ENCODE measurements at regions not wholly inside any gene's neighbourhood (a gene's known extent, or its start where the extent isn't known, plus 50 kb on each side); places are given as distances from the start of the nearest gene placed in this dataset.

DNA sequence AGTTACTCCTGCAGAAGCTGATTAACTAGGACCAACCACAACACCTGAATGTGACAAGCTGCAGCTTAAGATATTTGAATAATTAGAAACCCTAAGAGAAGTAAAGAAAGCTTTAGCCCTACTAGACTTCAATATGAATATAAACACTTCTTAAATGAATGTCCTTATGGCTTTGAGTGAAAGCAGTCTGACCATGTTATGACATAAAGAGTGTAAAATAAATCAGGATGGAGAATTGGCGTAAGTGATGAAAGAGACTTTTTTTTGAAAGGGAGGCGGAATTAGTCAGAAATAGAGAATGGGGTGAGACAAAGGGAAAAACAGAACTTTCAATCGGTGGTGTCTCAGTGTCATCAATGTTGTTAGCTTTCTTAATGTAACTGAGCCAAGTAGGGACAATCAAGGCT, 117.2 kb upstream of the MAGEB16 start:
- Histone ChIP-seq H3K9me3 (no peaks in the 10 kb centered on the region), H3K4me1 (no peaks in the 10 kb centered on the region), H3K4me3 (ENCODE audit: low read depth, low read length) (no peak overlapping the region), H3K27me3 (no peaks in the 10 kb centered on the region), H3K36me3 (no peaks in the 10 kb centered on the region)
- DNase-seq = no peak
- no peak for TF ChIP-seq CTCF (IDR thresholded peaks at IDR 0.05; ENCODE audit: low read depth, low read length)

GRCh38 chrX:35682476-35682875, 115.7 kb upstream of the MAGEB16 start:
- H3K36me3 ChIP-seq = no peaks in the 10 kb centered on the region
- H3K27me3 ChIP-seq = no peaks in the 10 kb centered on the region
- no peak overlapping the region for H3K4me3 ChIP-seq (ENCODE audit: low read depth, low read length)
- no peak for DNase-seq
- H3K4me1 ChIP-seq = no peaks in the 10 kb centered on the region
- TF ChIP-seq CTCF (IDR thresholded peaks at IDR 0.05; ENCODE audit: low read depth, low read length) = no peak
- H3K9me3 ChIP-seq = no peaks in the 10 kb centered on the region

DNA sequence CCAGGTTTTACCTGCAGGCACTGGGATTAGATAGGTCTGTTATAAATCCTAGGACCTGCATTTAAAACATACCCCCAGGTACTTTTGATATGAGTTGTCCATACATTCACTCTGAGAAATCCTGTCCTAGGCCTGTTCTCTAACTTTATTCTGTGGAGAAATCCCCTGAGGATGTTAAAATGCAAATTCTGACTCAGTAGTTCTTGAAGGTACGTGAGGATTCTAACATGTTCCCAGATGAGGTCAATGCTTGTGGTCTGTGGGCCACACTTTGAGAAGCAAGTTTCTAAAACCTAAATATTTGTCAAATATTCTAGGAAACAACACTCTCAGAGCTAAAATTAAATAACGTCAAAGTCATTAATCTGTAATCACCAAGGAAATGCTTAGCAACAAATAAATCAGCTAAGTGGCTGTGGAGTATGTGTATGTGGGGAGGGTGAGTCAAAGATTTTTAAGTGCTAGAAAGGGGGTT, 101.3 kb upstream of the MAGEB16 start:
- Histone ChIP-seq H3K4me1 (no peaks in the 10 kb centered on the region), H3K9me3 (no peaks in the 10 kb centered on the region), H3K27me3 (no peaks in the 10 kb centered on the region), H3K4me3 (ENCODE audit: low read depth, low read length) (no peak overlapping the region), H3K36me3 (no peaks in the 10 kb centered on the region)
- no peak for TF ChIP-seq CTCF (IDR thresholded peaks at IDR 0.05; ENCODE audit: low read depth, low read length)
- DNase-seq = no peak

DNA sequence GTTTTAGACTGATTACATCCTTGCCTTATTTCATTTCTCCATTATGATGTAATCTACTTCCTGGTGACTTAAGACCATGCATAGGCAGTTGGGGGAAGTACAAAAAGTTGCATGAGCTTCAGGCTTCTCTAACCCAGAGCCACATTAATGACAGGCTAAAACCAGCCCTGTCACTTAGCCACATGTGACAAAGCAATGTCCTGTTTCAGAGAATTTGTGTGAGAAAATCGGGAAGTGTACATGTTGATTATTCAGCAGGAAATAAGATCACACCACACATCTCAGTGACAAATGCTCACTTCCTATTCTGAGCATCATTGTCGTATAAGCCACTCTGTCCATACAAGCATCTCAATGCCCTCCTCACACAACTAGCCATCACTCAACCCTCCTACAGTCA, 98.5 kb upstream of the MAGEB16 start:
- no peak for TF ChIP-seq CTCF (IDR thresholded peaks at IDR 0.05; ENCODE audit: low read depth, low read length)
- H3K4me1 ChIP-seq = no peaks in the 10 kb centered on the region
- H3K9me3 ChIP-seq = no peaks in the 10 kb centered on the region
- H3K4me3 ChIP-seq (ENCODE audit: low read depth, low read length) = no peak overlapping the region
- no peak for DNase-seq
- H3K36me3 ChIP-seq = no peaks in the 10 kb centered on the region
- H3K27me3 ChIP-seq = no peaks in the 10 kb centered on the region

GRCh38 chrX:35700121-35700520, 98.0 kb upstream of the MAGEB16 start:
- DNase-seq = no peak
- no peaks in the 10 kb centered on the region for H3K27me3 ChIP-seq
- H3K36me3 ChIP-seq = no peaks in the 10 kb centered on the region
- no peaks in the 10 kb centered on the region for H3K9me3 ChIP-seq
- H3K4me1 ChIP-seq = no peaks in the 10 kb centered on the region
- H3K4me3 ChIP-seq (ENCODE audit: low read depth, low read length) = no peak overlapping the region
- no peak for TF ChIP-seq CTCF (IDR thresholded peaks at IDR 0.05; ENCODE audit: low read depth, low read length)

DNA sequence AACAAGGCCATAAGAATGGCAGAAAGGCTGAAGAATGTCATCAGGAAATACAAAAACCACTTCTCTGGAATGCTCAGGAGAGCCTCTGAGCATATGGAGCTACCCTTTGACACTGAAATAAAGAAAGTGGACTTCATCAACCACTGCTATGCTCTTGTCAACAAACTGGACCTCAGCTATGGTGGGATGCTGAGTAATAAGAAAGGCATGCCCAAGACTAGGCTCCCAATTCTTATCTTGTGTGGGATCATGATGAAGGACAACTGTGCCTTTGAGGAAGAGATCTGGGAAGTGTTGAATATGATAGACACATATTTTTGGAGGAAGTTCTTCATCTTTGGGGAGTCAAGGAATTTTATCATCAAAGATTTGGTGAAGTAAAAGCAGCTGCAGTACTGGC, 86.9 kb upstream of the MAGEB16 start:
- Histone ChIP-seq H3K36me3 (no peaks in the 10 kb centered on the region), H3K4me3 (ENCODE audit: low read depth, low read length) (no peak overlapping the region), H3K27me3 (no peaks in the 10 kb centered on the region), H3K4me1 (no peaks in the 10 kb centered on the region), H3K9me3 (no peaks in the 10 kb centered on the region)
- no peak for TF ChIP-seq CTCF (IDR thresholded peaks at IDR 0.05; ENCODE audit: low read depth, low read length)
- no peak for DNase-seq
